Mucosa of descending colon (tissue), 3 donors: ENCODE measurements at regions not wholly inside any gene's neighbourhood (a gene's known extent, or its start where the extent isn't known, plus 50 kb on each side); places are given as distances from the start of the nearest gene placed in this dataset.

ENCODE experiments used
- ATAC-seq: fragments of 200-7000 bp; cut with Tn5 transposase; one replicate; pipeline ENCODE4 v1.9.1; 2020; ENCODE audit warnings: mild to moderate bottlenecking, moderate library complexity
- DNase-seq, 3 donors: peaks; one replicate each; pipeline ENCODE4 v3.0.0-alpha.2; 2020
- H3K36me3 ChIP-seq: fragments of 200-600 bp; one replicate; pipeline ENCODE4 v1.8.0; 2021; ENCODE audit warnings: low read depth, mild to moderate bottlenecking
- H3K4me1 ChIP-seq: fragments of 200-600 bp; one replicate; pipeline ENCODE4 v1.8.0; 2021; ENCODE audit warnings: low read depth, mild to moderate bottlenecking
- H3K4me3 ChIP-seq: fragments of 200-600 bp; one replicate; pipeline ENCODE4 v1.8.0; 2021; ENCODE audit warnings: mild to moderate bottlenecking
- H3K9me3 ChIP-seq: fragments of 200-600 bp; one replicate; pipeline ENCODE4 v1.8.0; 2021; ENCODE audit warnings: mild to moderate bottlenecking
- intact Hi-C, 2 donors: fragments of 100-400 bp; cut with DNase I in 1 of 2; cut with micrococcal nuclease in 1 of 2; formaldehyde crosslinking; loops; one replicate each; pipeline versions ENCODE4 v1.11.0 to v1.11.1; 2022; cut with DNase I, micrococcal nuclease
- TF ChIP-seq, protein P1 (sequence below): fragments of 200-600 bp; IDR thresholded peaks from one replicate; pipeline ENCODE4 v1.8.0; 2022; ENCODE audit warnings: antibody characterized with exemption, mild to moderate bottlenecking
- donor health status: DM: no; HTN: no; CAD: no; lungs with moderate emphysema.
- donor health status: DM: no; HTN: no; CAD: no.
- donor health status: DM: no; HTN: yes; CAD: no.

DNA sequence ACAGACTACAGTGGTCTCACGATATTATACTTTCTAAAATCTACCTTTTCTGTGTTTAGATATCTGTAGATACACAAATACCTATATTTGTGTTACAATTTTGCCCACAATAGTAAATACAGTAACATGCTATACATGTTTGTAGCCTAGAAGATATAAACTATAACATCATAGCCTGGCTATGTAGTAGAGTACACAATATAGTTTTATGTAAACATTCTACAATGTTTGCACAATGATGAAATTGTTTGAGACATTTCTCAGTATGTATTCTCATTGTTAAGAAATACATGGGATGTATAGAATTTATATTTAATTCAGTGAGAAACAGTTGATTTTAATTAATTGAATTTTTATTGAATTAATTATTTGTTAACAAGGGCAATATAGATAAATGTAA, 1367.0 kb downstream of the OTOL1 start:
- H3K9me3 ChIP-seq = no peaks in the 10 kb centered on the region
- DNase-seq = no peak
- intact Hi-C loops = no loop called here
- no peak overlapping the region for H3K4me3 ChIP-seq
- no peak for ATAC-seq
- no peaks in the 10 kb centered on the region for H3K4me1 ChIP-seq
- TF ChIP-seq, protein P1, sequence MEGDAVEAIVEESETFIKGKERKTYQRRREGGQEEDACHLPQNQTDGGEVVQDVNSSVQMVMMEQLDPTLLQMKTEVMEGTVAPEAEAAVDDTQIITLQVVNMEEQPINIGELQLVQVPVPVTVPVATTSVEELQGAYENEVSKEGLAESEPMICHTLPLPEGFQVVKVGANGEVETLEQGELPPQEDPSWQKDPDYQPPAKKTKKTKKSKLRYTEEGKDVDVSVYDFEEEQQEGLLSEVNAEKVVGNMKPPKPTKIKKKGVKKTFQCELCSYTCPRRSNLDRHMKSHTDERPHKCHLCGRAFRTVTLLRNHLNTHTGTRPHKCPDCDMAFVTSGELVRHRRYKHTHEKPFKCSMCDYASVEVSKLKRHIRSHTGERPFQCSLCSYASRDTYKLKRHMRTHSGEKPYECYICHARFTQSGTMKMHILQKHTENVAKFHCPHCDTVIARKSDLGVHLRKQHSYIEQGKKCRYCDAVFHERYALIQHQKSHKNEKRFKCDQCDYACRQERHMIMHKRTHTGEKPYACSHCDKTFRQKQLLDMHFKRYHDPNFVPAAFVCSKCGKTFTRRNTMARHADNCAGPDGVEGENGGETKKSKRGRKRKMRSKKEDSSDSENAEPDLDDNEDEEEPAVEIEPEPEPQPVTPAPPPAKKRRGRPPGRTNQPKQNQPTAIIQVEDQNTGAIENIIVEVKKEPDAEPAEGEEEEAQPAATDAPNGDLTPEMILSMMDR = no peak
- no peaks in the 10 kb centered on the region for H3K36me3 ChIP-seq

DNA sequence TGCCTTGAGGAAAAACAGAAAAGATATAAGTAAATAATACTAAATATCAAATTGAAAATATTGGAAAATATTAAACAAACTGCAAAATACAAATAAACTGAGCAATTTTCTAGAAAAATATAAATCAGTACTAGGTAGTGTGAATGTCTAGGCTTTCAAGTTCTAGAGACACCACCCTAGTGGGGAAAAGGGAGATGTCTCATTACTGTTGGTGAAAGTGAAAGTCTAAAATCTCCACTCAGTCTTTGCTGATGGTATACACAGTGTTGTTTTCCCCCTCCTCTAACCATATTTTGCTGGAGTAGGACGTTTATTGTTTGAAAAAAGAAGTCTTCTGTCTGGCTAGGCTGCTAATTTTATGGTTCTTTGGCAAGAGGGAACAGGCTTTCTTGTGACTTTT, 1368.9 kb downstream of the OTOL1 start:
- no peaks in the 10 kb centered on the region for H3K4me1 ChIP-seq
- ATAC-seq (no peak), DNase-seq (no peak)
- intact Hi-C loops = no loop called here
- peaks cover 3% of the 10 kb centered on the region for H3K9me3 ChIP-seq
- H3K36me3 ChIP-seq = no peaks in the 10 kb centered on the region
- TF ChIP-seq, protein P1 = no peak
- no peak overlapping the region for H3K4me3 ChIP-seq

DNA sequence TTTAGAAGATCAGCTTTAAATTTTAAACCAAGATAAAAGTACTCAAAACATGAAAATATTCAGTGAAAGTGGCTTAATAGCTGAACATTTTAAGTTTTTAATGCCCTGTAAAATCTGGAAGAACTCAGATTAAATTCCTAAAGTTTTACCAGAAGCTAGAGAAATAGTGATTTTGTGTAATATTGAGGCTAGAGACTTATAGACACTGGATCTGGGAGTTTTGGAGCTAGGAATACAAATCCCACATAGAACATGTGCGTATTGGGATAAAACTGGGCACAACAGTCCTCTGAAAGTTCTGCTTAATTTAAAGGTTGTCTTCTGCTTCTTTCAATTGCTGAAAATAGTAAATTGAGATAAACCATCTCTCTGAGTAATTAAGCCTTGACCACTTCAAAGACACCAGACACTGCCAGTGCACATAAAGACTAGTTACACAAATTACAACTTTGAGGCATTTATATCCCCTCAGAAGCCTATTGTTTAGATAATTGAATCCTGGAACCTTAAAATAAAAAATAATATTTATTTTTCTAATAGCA, 1382.5 kb downstream of the OTOL1 start:
- intact Hi-C loops = no loop called here
- Histone ChIP-seq H3K9me3 (no peaks in the 10 kb centered on the region), H3K4me1 (no peaks in the 10 kb centered on the region), H3K4me3 (no peak overlapping the region), H3K36me3 (no peaks in the 10 kb centered on the region)
- no peak for DNase-seq
- TF ChIP-seq, protein P1 = no peak
- no peak for ATAC-seq

DNA sequence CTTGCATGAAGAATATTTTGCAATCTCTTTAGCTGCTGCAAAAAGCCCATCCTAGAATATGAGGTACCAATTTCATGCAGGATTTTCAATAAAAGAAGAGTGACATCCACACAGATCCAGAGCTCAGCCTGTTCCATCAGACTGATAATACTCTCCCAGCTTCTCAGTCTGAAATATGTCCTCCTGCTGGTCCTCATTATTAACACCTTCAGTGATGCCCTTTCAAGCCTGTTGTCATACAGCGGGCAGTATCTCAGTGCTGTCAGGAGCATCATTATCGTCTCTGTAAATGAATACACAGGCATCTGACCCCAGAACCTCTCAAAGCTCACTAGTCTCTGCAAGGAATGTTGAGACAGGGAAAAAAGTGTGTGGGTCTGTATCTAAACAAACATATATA, 1387.8 kb downstream of the OTOL1 start:
- TF ChIP-seq, protein P1 = no peak
- H3K36me3 ChIP-seq = no peaks in the 10 kb centered on the region
- no peak for DNase-seq
- no peak for ATAC-seq
- H3K4me3 ChIP-seq = no peak overlapping the region
- no peaks in the 10 kb centered on the region for H3K9me3 ChIP-seq
- no peaks in the 10 kb centered on the region for H3K4me1 ChIP-seq
- intact Hi-C loops = no loop called here

DNA sequence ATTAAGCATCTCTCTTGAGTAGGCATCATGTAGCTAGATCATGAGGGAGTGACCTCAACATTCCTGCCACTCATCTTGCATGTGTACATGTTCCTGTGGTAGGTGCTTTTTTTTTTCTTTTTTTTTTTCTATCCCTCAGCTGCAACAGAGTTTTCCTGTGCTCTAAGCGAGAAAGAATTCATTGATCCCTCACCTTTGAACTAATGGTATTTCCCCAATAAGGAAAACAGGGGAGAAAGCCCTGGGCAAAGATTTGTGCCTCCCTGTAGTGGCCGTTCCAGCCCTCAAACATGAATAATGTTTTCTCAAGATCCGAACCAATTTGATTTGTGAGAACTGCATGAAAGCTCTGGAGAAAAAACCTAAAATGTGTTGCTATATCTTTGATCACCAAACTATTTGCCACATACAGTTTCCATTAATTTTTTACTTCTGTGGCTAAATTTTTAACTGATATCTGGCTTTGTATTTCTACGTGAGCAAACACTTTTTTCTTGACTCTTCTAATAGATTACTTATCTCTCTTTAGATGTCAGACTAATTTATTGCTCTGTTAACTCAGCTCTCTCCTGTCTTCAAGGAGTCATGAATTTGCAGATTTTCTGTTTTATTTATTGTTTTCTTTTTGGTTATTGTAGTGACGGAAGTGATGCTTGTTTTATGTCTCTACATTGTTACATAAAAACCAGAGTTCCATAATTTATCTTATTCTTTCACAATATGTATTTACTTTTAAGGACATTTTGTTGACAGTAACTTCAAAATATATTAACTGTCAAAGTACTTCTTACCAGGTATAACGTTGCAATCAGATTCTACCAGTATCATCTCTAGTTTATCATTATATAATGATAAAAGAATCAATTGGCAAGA, 1396.5 kb downstream of the OTOL1 start:
- no peaks in the 10 kb centered on the region for H3K36me3 ChIP-seq
- no peak overlapping the region for H3K4me3 ChIP-seq
- DNase-seq (no peak), ATAC-seq (no peak)
- H3K4me1 ChIP-seq = no peaks in the 10 kb centered on the region
- intact Hi-C loops = no loop called here
- H3K9me3 ChIP-seq = no peaks in the 10 kb centered on the region
- TF ChIP-seq, protein P1 = no peak
